ENCODE measurements at regions not wholly inside any gene's neighbourhood (a gene's known extent, or its start where the extent isn't known, plus 50 kb on each side); places are given as distances from the start of the nearest gene placed in this dataset.

- no peak for DNase-seq (ENCODE audit: low read depth in 2 of 3, low spot score in 1 of 3)
Observed at GRCh38 chr6:2381872-2382661, 136.7 kb upstream of the GMDS start.

GRCh38 chr6:2378891-2379652 is 133.7 kb upstream of the GMDS start:
- no peak for DNase-seq (ENCODE audit: low read depth in 2 of 3, low spot score in 1 of 3)

GRCh38 chr6:2378046-2378657 is 132.7 kb upstream of the GMDS start:
- no peak for DNase-seq (ENCODE audit: low read depth in 2 of 3, low spot score in 1 of 3)

GRCh38 chr6:2376429-2377355 is 131.3 kb upstream of the GMDS start:
- no peak for DNase-seq (ENCODE audit: low read depth in 2 of 3, low spot score in 1 of 3)

- DNase-seq (ENCODE audit: low read depth in 2 of 3, low spot score in 1 of 3) = no peak
Observed at GRCh38 chr6:2375443-2375842, 130.0 kb upstream of the GMDS start.

- DNase-seq (ENCODE audit: low read depth in 2 of 3, low spot score in 1 of 3) = no peak
Observed at GRCh38 chr6:2369606-2370005, 124.2 kb upstream of the GMDS start.

GRCh38 chr6:2363211-2363610 is 117.8 kb upstream of the GMDS start:
- no peak for DNase-seq (ENCODE audit: low read depth in 2 of 3, low spot score in 1 of 3)

- no peak for DNase-seq (ENCODE audit: low read depth in 2 of 3, low spot score in 1 of 3)
Observed at GRCh38 chr6:2361195-2361594, 115.8 kb upstream of the GMDS start.

- no peak for DNase-seq (ENCODE audit: low read depth in 2 of 3, low spot score in 1 of 3)
Observed at GRCh38 chr6:2360716-2361115, 115.3 kb upstream of the GMDS start.

- no peak for DNase-seq (ENCODE audit: low read depth in 2 of 3, low spot score in 1 of 3)
Observed at GRCh38 chr6:2360126-2360525, 114.7 kb upstream of the GMDS start.

GRCh38 chr6:2355150-2355549 is 109.7 kb upstream of the GMDS start:
- DNase-seq (ENCODE audit: low read depth in 2 of 3, low spot score in 1 of 3) = no peak

GRCh38 chr6:2354138-2354491 is 108.7 kb upstream of the GMDS start:
- DNase-seq (ENCODE audit: low read depth in 2 of 3, low spot score in 1 of 3) = no peak

GRCh38 chr6:2353412-2354137 is 108.2 kb upstream of the GMDS start:
- peak; percentile 21 to 57 (median 30) for DNase-seq (ENCODE audit: low read depth in 2 of 3, low spot score in 1 of 3)

- no peak for DNase-seq (ENCODE audit: low read depth in 2 of 3, low spot score in 1 of 3)
Observed at GRCh38 chr6:2351807-2352431, 106.5 kb upstream of the GMDS start.

- DNase-seq (ENCODE audit: low read depth in 2 of 3, low spot score in 1 of 3) = no peak
Observed at GRCh38 chr6:2351090-2351489, 105.7 kb upstream of the GMDS start.

GRCh38 chr6:2346078-2346477 is 100.7 kb upstream of the GMDS start:
- no peak for DNase-seq (ENCODE audit: low read depth in 2 of 3, low spot score in 1 of 3)

GRCh38 chr6:2344319-2344905 is 99.0 kb upstream of the GMDS start:
- DNase-seq (ENCODE audit: low read depth in 2 of 3, low spot score in 1 of 3) = no peak

GRCh38 chr6:2327591-2327990 is 82.2 kb upstream of the GMDS start:
- no peak for DNase-seq (ENCODE audit: low read depth in 2 of 3, low spot score in 1 of 3)

GRCh38 chr6:2324166-2324953 is 79.0 kb upstream of the GMDS start:
- DNase-seq (ENCODE audit: low read depth in 2 of 3, low spot score in 1 of 3) = no peak

All from stimulated activated CD4-positive, alpha-beta T cell treated with anti-CD3 and anti-CD28 coated beads, Interleukin-12 subunit alpha, Interleukin-12 subunit beta, amount 100 ng/mL, for 48 hours (primary cell).